ENCODE measurements at regions not wholly inside any gene's neighbourhood (a gene's known extent, or its start where the extent isn't known, plus 50 kb on each side); places are given as distances from the start of the nearest gene placed in this dataset.

DNA sequence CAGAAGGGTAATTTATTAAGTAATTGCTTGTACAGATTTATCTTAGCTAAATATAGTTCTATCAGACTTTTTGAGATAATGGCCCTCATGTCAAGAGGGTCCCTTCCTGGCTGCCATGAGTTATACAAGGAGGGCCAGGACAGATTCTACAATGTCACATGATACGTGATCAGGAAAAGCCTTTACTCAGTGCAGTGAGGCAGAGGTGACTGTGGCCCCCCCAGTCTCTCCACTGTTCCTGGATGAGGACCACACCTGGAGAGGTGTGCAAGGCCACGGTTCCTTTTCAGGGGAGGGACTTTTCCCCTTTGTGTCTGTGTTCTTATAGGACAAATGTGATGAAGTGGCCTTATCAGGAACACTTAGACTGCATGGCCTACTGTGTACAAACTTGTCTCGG lies 54.3 kb upstream of the LRCH1 start:
- Histone ChIP-seq H3K4me1 (ENCODE audit: insufficient read depth, low read length) (no peaks in the 10 kb centered on the region), H3K27me3 (ENCODE audit: insufficient read depth, low read length, poor library complexity) (no peaks in the 10 kb centered on the region), H3K4me2 (ENCODE audit: insufficient read depth, low read length) (no peak overlapping the region), H3K9ac (ENCODE audit: low read depth, low read length) (no peak overlapping the region), H2AFZ (ENCODE audit: low read depth, low read length) (no peak overlapping the region), H3K9me3 (ENCODE audit: insufficient read depth, low read length, severe bottlenecking) (no peaks in the 10 kb centered on the region), H3K79me2 (ENCODE audit: insufficient read depth, low read length) (no peaks in the 10 kb centered on the region), H3K4me3 (ENCODE audit: low read depth in 1 of 2, low read length in 2 of 2) (no peak overlapping the region), H3K27ac (ENCODE audit: low read length) (no peak overlapping the region), H3K36me3 (ENCODE audit: insufficient read depth, low read length) (no peaks in the 10 kb centered on the region), H4K20me1 (ENCODE audit: insufficient read depth, low read length) (no peaks in the 10 kb centered on the region)
- no peak for TF ChIP-seq EZH2 (IDR thresholded peaks at IDR 0.05; ENCODE audit: borderline replicate concordance, low read depth, low read length, severe bottlenecking)
- TF ChIP-seq, protein P1, sequence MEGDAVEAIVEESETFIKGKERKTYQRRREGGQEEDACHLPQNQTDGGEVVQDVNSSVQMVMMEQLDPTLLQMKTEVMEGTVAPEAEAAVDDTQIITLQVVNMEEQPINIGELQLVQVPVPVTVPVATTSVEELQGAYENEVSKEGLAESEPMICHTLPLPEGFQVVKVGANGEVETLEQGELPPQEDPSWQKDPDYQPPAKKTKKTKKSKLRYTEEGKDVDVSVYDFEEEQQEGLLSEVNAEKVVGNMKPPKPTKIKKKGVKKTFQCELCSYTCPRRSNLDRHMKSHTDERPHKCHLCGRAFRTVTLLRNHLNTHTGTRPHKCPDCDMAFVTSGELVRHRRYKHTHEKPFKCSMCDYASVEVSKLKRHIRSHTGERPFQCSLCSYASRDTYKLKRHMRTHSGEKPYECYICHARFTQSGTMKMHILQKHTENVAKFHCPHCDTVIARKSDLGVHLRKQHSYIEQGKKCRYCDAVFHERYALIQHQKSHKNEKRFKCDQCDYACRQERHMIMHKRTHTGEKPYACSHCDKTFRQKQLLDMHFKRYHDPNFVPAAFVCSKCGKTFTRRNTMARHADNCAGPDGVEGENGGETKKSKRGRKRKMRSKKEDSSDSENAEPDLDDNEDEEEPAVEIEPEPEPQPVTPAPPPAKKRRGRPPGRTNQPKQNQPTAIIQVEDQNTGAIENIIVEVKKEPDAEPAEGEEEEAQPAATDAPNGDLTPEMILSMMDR (IDR thresholded peaks at IDR 0.05; ENCODE audit: borderline replicate concordance, extremely low read depth, low read length, poor library complexity, severe bottlenecking) = no peak
- no peak for ATAC-seq (ENCODE audit: insufficient read depth, low read depth)
- DNase-seq = no peak

DNA sequence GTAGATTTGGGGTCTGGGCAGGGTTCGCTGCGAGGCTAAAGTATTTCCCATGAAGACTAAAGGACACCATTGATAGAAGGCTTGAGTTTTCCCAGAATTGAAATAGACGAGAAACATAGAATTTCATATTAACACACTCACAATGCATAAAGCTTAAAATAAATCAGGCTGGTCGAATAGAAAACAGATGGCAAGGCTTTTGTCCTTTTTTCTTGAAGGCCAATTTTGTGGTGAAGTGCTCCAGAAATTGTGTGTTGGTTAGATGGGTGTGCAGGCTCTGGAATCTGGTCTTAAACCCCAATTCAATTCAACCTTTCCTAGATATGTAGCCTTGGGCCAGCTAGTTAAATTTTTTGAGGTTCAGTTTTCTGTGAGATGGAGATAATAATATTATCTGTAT lies 56.9 kb upstream of the LRCH1 start:
- H3K79me2 ChIP-seq (ENCODE audit: insufficient read depth, low read length) = no peaks in the 10 kb centered on the region
- H3K9ac ChIP-seq (ENCODE audit: low read depth, low read length) = no peak overlapping the region
- no peak overlapping the region for H3K4me2 ChIP-seq (ENCODE audit: insufficient read depth, low read length)
- no peaks in the 10 kb centered on the region for H3K36me3 ChIP-seq (ENCODE audit: insufficient read depth, low read length)
- H3K9me3 ChIP-seq (ENCODE audit: insufficient read depth, low read length, severe bottlenecking) = no peaks in the 10 kb centered on the region
- DNase-seq (no peak), ATAC-seq (ENCODE audit: insufficient read depth, low read depth) (no peak)
- no peaks in the 10 kb centered on the region for H3K27me3 ChIP-seq (ENCODE audit: insufficient read depth, low read length, poor library complexity)
- H2AFZ ChIP-seq (ENCODE audit: low read depth, low read length) = no peak overlapping the region
- no peaks in the 10 kb centered on the region for H4K20me1 ChIP-seq (ENCODE audit: insufficient read depth, low read length)
- no peaks in the 10 kb centered on the region for H3K4me1 ChIP-seq (ENCODE audit: insufficient read depth, low read length)
- H3K4me3 ChIP-seq (ENCODE audit: low read depth in 1 of 2, low read length in 2 of 2) = no peak overlapping the region
- TF ChIP-seq EZH2 (IDR thresholded peaks at IDR 0.05; ENCODE audit: borderline replicate concordance, low read depth, low read length, severe bottlenecking) = no peak
- TF ChIP-seq, protein P1 (IDR thresholded peaks at IDR 0.05; ENCODE audit: borderline replicate concordance, extremely low read depth, low read length, poor library complexity, severe bottlenecking) = no peak
- H3K27ac ChIP-seq (ENCODE audit: low read length) = no peak overlapping the region

DNA sequence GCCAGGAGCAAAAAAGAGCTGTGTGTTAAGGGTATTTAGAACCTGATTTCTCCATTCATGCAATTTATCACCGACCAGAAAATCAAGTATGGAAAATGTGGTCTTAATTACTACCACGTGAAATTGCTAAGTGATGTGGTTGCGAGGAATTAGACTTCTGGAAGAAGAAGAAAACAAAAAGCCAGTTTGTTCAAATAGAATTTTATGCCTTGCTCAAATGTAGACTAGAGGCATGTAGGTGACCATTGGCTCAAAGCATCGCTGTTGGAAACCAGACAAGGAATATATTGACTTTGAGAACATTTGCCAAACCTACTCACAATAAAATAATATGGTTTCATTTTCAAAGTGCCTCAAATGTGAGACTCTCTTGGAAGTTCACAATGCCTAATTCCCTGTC lies 57.3 kb upstream of the LRCH1 start:
- no peaks in the 10 kb centered on the region for H3K27me3 ChIP-seq (ENCODE audit: insufficient read depth, low read length, poor library complexity)

More for the DNA sequence above, 57.3 kb upstream of the LRCH1 start:
- H3K4me3 ChIP-seq (ENCODE audit: low read depth in 1 of 2, low read length in 2 of 2) = no peak overlapping the region
- no peak for DNase-seq
- no peaks in the 10 kb centered on the region for H4K20me1 ChIP-seq (ENCODE audit: insufficient read depth, low read length)
- H3K27ac ChIP-seq (ENCODE audit: low read length) = no peak overlapping the region
- no peak overlapping the region for H3K9ac ChIP-seq (ENCODE audit: low read depth, low read length)
- H3K4me1 ChIP-seq (ENCODE audit: insufficient read depth, low read length) = no peaks in the 10 kb centered on the region
- no peak overlapping the region for H3K4me2 ChIP-seq (ENCODE audit: insufficient read depth, low read length)
- ATAC-seq (ENCODE audit: insufficient read depth, low read depth) = no peak
- TF ChIP-seq, protein P1 (IDR thresholded peaks at IDR 0.05; ENCODE audit: borderline replicate concordance, extremely low read depth, low read length, poor library complexity, severe bottlenecking) = no peak
- TF ChIP-seq EZH2 (IDR thresholded peaks at IDR 0.05; ENCODE audit: borderline replicate concordance, low read depth, low read length, severe bottlenecking) = no peak
- no peaks in the 10 kb centered on the region for H3K79me2 ChIP-seq (ENCODE audit: insufficient read depth, low read length)
- no peaks in the 10 kb centered on the region for H3K9me3 ChIP-seq (ENCODE audit: insufficient read depth, low read length, severe bottlenecking)
- H3K36me3 ChIP-seq (ENCODE audit: insufficient read depth, low read length) = no peaks in the 10 kb centered on the region
- no peak overlapping the region for H2AFZ ChIP-seq (ENCODE audit: low read depth, low read length)

All from DND-41 (cell line).